ENCODE measurements at regions not wholly inside any gene's neighbourhood (a gene's known extent, or its start where the extent isn't known, plus 50 kb on each side); places are given as distances from the start of the nearest gene placed in this dataset.

- ATAC-seq = no peak
- intact Hi-C loops (cut with micrococcal nuclease; ENCODE audit: unreplicated experiment) = no loop called here
- no peaks in the 10 kb centered on the region for H3K27me3 ChIP-seq (ENCODE audit: control insufficient read depth, insufficient read depth, low read length)
- TF ChIP-seq CTCF (IDR thresholded peaks at IDR 0.05) = no peak
- no peak for TF ChIP-seq SIN3A (IDR thresholded peaks at IDR 0.05; ENCODE audit: borderline replicate concordance, insufficient read depth, low read depth, low read length)
- no peak for TF ChIP-seq POLR2AphosphoS5 (IDR thresholded peaks at IDR 0.05; ENCODE audit: low read depth, low read length)
- no peak for TF ChIP-seq TCF7L2 (IDR thresholded peaks at IDR 0.05; ENCODE audit: low read depth, low read length)
- TF ChIP-seq REST (IDR thresholded peaks at IDR 0.05; ENCODE audit: insufficient read depth in 1 of 2, low read depth in 2 of 2, low read length in 1 of 2) = no peak
- no peak overlapping the region for H3K4me3 ChIP-seq (ENCODE audit: low read depth in 2 of 2, low read length in 2 of 2)
- POLR2A ChIA-PET = no interaction called here
- no peaks in the 10 kb centered on the region for H3K36me3 ChIP-seq (ENCODE audit: control insufficient read depth, insufficient read depth, low read length)
- in situ Hi-C loops (cut with HindIII; ENCODE audit: low pct_unique_long_range_greater_than_20kb, low sequenced_read_pairs) = no loop called here
- H3K27ac ChIP-seq (ENCODE audit: low read length) = no peak overlapping the region
- no TSS peak for BruUV-seq (replicated peaks)
- no peaks in the 10 kb centered on the region for H3K9me3 ChIP-seq (ENCODE audit: control insufficient read depth, insufficient read depth, low read depth, low read length)
- no peaks in the 10 kb centered on the region for H3K4me1 ChIP-seq (ENCODE audit: control insufficient read depth, insufficient read depth, low read length)
- CTCF ChIA-PET = interaction anchor here (0.5 kb wide), 1 partner anchor 169 kb away, joined by 6 read pairs; no protein-coding TSS in a partner anchor
- no peak for DNase-seq (ENCODE audit: low read depth, low spot score)
Measured at GRCh38 chr2:58357521-58357920, 116.4 kb upstream of the FANCL start.

- intact Hi-C loops (cut with micrococcal nuclease; ENCODE audit: unreplicated experiment) = no loop called here
- no peak for ATAC-seq
- ChIA-PET POLR2A (no interaction called here), CTCF (no interaction called here)
- DNase-seq (ENCODE audit: low read depth, low spot score) = no peak
- H3K4me3 ChIP-seq (ENCODE audit: low read depth in 2 of 2, low read length in 2 of 2) = no peak overlapping the region
- in situ Hi-C loops (cut with HindIII; ENCODE audit: low pct_unique_long_range_greater_than_20kb, low sequenced_read_pairs) = no loop called here
- no peaks in the 10 kb centered on the region for H3K4me1 ChIP-seq (ENCODE audit: control insufficient read depth, insufficient read depth, low read length)
- H3K9me3 ChIP-seq (ENCODE audit: control insufficient read depth, insufficient read depth, low read depth, low read length) = no peaks in the 10 kb centered on the region
- H3K36me3 ChIP-seq (ENCODE audit: control insufficient read depth, insufficient read depth, low read length) = no peaks in the 10 kb centered on the region
- no TSS peak for BruUV-seq (replicated peaks)
- TF ChIP-seq CTCF (IDR thresholded peaks at IDR 0.05) (no peak), TCF7L2 (IDR thresholded peaks at IDR 0.05; ENCODE audit: low read depth, low read length) (no peak), REST (IDR thresholded peaks at IDR 0.05; ENCODE audit: insufficient read depth in 1 of 2, low read depth in 2 of 2, low read length in 1 of 2) (no peak), SIN3A (IDR thresholded peaks at IDR 0.05; ENCODE audit: borderline replicate concordance, insufficient read depth, low read depth, low read length) (no peak), POLR2AphosphoS5 (IDR thresholded peaks at IDR 0.05; ENCODE audit: low read depth, low read length) (no peak)
- no peak overlapping the region for H3K27ac ChIP-seq (ENCODE audit: low read length)
- no peaks in the 10 kb centered on the region for H3K27me3 ChIP-seq (ENCODE audit: control insufficient read depth, insufficient read depth, low read length)
Measured at GRCh38 chr2:58354230-58354629, 113.1 kb upstream of the FANCL start.
